ENCODE measurements at regions not wholly inside any gene's neighbourhood (a gene's known extent, or its start where the extent isn't known, plus 50 kb on each side); places are given as distances from the start of the nearest gene placed in this dataset.
"Not testable (repeated sequence)": the region's sequence is repeated elsewhere in the genome, so short reads cannot be mapped to it uniquely, and the experiment has no call there.

DNA sequence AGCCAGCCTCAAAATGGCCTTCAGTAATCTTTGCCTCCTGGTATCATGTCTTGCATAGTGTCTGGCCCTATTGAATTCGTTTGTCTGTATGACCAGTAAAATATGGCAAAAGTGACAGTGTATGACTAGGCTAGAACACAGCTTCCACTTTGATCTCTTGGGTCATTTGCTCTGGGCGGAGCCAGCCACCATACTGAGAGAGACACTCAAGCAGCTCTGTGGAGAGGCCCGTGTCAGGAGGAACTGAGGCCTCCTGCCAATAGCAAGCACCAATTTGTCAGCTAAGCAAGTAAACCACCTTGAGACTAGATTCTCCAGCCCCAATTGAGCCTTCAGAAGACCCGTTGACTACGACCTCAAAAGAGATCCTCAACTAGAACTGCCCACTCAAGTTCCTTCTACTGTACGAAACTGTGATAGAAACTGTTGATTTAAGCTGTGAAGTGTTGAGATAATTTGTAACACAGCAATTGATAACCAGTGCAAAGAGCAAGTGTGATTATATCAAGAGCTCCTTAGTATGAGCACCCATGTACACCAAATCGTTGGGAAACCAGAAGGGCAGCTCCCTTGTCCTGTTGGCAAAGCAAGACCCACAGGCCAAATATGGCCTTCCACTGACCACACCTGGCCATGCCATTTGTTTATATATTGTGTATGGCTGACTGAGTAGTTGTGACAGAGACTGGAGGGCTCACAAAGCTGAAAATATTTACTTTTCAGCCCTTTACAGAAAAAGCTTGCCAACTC is 52.7 kb upstream of the SERBP1 start:
- no peak for DNase-seq

DNA sequence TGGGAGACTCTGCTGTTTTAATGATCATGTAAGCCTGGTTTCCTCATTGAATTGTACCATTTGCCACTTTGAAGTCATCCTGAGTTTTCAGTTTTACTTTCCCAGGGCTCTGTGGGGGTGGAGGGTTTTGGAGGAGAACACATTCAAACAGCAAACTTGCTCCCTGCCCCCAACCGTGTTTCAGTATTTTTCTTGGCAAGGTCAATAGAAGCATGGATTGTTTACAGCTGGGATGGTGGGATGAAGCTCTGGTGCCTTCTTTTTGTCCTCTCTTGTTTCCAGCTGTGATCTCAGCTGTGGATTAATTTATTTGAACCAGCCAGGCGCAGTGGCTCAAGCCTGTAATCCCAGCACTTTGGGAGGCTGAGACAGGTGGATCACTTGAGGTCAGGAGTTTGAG is 54.3 kb upstream of the SERBP1 start:
- DNase-seq = no peak

DNA sequence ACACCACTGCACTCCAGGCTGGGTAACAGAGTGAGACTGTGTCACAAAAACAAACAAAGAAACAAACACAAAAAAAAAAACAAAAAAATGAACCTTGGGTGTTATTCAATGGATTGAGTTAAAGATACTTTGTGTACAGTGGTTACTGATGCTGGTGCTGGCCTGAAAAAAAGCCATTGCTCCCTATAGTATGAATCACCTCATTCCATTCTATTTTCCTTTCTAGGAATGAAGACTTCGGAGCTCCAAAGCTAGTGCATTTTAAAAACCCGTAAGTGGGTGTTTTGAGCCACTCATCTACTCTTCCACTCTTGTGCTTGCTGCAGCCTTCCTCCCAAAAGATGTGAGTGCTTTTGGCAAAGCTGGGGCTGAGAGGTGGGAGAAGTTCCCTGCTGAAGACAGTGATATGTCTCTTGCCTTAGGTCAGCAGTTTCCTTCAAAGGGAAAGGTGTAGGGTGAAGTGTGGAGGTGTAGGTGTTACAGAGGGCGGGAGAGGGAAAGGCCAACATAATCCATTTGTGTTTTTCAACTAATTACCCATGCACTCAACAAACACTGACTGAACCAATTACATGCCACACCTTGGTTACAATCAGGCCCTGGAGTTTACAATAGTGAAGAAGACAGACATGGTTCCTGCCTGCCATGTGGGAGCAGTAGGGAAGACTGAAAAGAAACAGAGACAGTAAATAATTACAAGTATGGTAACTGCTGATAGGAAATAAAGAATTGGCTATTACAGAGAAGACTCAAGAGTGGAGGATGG is 55.0 kb upstream of the SERBP1 start:
- no peak for DNase-seq

- DNase-seq = peak; percentile 5
Measured at GRCh38 chr1:67489643-67490042, 59.4 kb upstream of the SERBP1 start.

DNA sequence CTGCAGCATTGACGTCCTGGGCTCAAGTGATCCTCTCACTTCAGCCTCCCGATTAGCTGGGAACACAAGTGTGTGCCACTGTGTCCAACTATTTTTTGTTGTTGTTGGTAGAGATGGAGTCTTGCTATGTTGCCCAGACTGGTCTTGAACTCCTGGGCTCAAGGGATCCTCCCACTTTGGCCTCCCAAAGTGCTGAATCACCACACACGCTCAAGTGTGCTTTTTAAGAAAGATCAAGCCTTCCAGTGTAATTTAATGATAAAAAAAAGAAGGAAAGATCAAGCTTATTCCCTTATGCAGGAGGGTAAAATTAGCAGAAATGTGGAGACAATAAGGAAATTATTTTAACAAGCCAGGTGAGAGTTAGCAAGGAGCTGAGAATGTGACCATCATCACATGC is 61.1 kb upstream of the SERBP1 start:
- DNase-seq = no peak

- no peak for DNase-seq
Measured at GRCh38 chr1:67493148-67493547, 62.9 kb upstream of the SERBP1 start.

- DNase-seq = no peak
Measured at GRCh38 chr1:67495327-67495726, 65.1 kb upstream of the SERBP1 start.

DNA sequence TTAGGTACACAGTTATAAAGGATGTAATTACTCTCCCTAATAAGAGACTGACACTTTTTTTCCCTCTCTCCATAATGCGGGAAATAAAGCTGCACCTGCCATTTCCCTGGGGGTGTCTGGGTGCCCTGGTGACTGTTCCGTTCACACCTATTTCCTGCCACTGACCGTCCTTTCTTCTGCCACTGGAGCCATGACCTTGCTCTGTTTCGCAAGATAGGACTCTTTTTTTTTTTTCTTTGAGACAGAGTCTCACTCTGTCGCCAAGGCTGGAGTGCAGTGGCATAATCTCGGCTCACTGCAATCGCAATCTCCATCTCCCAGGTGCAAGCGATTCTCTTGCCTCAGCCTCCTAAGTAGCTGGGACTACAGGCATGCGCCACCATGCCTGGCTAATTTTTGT is 66.1 kb upstream of the SERBP1 start:
- no peak for DNase-seq

DNA sequence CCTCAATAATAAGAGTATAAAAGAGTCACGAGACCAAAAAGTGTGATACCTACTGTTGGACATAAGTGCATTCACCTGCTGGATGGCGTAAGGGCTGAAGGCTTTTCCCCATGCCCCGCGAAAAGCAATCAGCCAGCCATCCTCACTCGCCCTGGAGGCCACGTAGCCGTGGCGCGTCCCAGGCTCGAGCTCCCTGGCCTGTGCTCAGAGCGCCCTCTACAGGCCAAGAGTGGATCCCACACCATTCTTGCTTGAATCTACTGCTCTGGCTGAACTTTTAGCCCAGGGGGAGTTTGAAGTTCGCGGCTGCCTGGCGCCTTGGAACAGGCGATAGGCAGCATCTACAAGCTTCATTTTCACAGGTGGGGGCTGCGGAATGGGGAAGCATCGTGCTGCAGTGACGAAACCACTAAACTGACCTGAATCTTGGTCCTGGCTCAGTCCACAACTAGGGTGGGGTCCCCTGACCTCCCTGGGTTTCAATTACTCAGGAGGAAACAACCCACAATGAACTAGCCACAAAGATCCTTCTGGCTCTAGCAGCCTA is 70.3 kb upstream of the SERBP1 start:
- peak; percentile 84 for DNase-seq

- no peak for DNase-seq
Measured at GRCh38 chr1:67503974-67504373, 73.8 kb upstream of the SERBP1 start.

DNA sequence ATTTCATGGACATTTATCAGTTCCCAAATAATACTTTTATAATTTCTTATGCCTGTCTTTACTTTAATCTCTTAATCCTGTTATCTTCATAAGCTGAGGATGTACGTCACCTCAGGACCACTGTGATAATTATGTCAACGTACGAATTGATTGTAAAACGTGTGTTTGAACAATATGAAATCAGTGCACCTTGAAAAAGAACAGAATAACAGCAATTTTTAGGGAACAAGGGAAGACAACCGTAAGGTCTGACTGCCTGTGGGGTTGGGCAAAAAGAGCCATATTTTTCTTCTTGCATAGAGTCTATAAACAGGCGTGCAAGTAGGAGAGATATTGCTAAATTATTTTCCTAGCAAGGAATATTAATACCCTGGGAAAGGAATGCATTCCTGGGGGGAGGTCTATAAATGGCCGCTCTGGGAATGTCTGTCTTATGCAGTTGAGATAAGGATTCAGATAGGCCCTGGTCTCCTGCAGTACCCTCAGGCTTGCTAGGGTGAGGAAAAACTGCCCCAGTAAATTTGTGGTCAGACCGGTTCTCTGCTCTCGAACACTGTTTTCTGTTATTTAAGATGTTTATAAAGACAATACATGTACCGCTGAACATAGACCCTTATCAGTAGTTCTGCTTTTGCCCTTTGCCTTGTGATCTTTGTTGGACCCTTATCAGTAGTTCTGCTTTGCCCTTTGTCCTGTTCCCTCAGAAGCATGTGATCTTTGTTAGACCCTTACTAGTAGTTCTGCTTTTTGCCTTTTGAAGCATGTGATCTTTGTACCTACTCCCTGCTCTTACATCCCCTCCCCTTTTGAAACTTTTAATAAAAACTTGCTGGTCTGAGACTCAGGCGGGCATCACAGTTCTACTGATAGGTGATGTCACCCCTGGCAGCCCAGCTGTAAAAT is 83.4 kb upstream of the SERBP1 start:
- not testable (repeated sequence) for DNase-seq

- no peak for DNase-seq
Measured at GRCh38 chr1:67514300-67514699, 84.1 kb upstream of the SERBP1 start.

GRCh38 chr1:67514786-67515185 is 84.6 kb upstream of the SERBP1 start:
- no peak for DNase-seq

GRCh38 chr1:67515324-67516080 is 85.3 kb upstream of the SERBP1 start:
- DNase-seq = no peak

GRCh38 chr1:67517046-67517445 is 86.8 kb upstream of the SERBP1 start:
- DNase-seq = no peak

GRCh38 chr1:67522001-67522441 is 91.8 kb upstream of the SERBP1 start:
- DNase-seq = no peak

DNA sequence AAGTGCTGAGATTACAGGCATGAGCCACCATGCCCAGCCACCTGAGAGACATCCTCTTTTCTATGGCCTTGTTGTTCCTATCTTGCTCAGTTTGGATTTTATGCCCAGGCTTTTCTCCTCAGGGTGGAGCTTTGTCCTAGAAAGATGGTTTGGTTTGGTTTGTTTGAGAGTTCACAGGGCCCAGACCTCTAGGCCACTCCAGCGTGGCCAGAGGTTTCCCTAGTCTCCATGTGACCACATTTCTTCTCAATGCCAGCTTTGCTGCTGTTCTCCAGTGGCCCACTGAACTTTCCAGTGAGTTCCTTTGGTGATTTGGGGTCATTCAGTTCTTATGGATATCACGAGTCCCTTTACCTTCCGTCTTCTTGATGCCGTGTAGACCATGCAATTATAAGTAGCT is 92.6 kb upstream of the SERBP1 start:
- no peak for DNase-seq

- DNase-seq = no peak
Measured at GRCh38 chr1:67524143-67525052, 94.2 kb upstream of the SERBP1 start.

- no peak for DNase-seq
Measured at GRCh38 chr1:67525053-67525760, 95.0 kb upstream of the SERBP1 start.

GRCh38 chr1:67528141-67528540 is 97.9 kb upstream of the SERBP1 start:
- DNase-seq = no peak

GRCh38 chr1:67530071-67530470 is 99.9 kb upstream of the SERBP1 start:
- DNase-seq = no peak
